SH-SY5Y (cell line): ENCODE measurements at regions not wholly inside any gene's neighbourhood (a gene's known extent, or its start where the extent isn't known, plus 50 kb on each side); places are given as distances from the start of the nearest gene placed in this dataset.

Experiments
- GATA2 ChIP-seq: IDR thresholded peaks from 2 replicates; pipeline ENCODE4 v1.6.1; 2011; ENCODE audit warnings: mild to moderate bottlenecking, low read depth, low read length
- GATA3 ChIP-seq: IDR thresholded peaks from 2 replicates; pipeline ENCODE4 v1.6.1; 2011; ENCODE audit warnings: low read depth, mild to moderate bottlenecking, low read length, moderate library complexity

- TF ChIP-seq GATA2: no peak
- no peak for TF ChIP-seq GATA3
Measured at GRCh38 chr7:155247479-155248365, 50.0 kb upstream of the INSIG1 start.
